Loucy (cell line): ENCODE measurements at regions not wholly inside any gene's neighbourhood (a gene's known extent, or its start where the extent isn't known, plus 50 kb on each side); places are given as distances from the start of the nearest gene placed in this dataset.

Experiments
- EZH2phosphoT487 ChIP-seq: fragments of 200-600 bp; IDR thresholded peaks from 2 replicates; pipeline ENCODE4 v1.6.1; 2018; ENCODE audit warnings: antibody characterized with exemption, mild to moderate bottlenecking, moderate library complexity, borderline replicate concordance
- TF ChIP-seq, protein P1 (sequence below): fragments of 200-600 bp; sonication (generic); conservative IDR thresholded peaks from 2 replicates; pipeline ENCODE4 v1.5.1; 2014; ENCODE audit warnings: mild to moderate bottlenecking, antibody characterized with exemption, low read length

DNA sequence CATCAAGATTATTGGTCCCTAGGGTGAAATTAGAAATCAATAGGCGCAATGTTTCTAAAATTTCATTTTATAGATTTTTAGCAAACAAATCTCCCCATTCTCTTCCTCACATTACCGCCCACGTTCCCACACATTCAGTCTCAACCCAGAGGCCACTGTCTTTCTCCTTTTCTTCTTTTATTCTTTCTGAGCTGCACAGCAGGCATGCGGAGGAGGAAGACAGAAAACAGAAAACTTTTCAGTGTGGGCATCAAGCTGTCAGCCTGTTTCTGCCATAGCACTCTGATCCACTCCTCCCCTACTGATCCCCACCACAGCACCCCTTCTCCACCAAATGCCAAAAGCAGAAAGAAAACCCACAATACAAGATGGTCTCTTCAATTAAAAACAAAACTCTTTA is 94.8 kb upstream of the ADAMTS3 start:
- TF ChIP-seq, protein P1, sequence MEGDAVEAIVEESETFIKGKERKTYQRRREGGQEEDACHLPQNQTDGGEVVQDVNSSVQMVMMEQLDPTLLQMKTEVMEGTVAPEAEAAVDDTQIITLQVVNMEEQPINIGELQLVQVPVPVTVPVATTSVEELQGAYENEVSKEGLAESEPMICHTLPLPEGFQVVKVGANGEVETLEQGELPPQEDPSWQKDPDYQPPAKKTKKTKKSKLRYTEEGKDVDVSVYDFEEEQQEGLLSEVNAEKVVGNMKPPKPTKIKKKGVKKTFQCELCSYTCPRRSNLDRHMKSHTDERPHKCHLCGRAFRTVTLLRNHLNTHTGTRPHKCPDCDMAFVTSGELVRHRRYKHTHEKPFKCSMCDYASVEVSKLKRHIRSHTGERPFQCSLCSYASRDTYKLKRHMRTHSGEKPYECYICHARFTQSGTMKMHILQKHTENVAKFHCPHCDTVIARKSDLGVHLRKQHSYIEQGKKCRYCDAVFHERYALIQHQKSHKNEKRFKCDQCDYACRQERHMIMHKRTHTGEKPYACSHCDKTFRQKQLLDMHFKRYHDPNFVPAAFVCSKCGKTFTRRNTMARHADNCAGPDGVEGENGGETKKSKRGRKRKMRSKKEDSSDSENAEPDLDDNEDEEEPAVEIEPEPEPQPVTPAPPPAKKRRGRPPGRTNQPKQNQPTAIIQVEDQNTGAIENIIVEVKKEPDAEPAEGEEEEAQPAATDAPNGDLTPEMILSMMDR: no peak
- no peak for TF ChIP-seq EZH2phosphoT487
